ENCODE measurements at regions not wholly inside any gene's neighbourhood (a gene's known extent, or its start where the extent isn't known, plus 50 kb on each side); places are given as distances from the start of the nearest gene placed in this dataset.

GRCh38 chr3:81198216-81198615 is 563.2 kb downstream of the GBE1 start:
- TF ChIP-seq, protein P1, sequence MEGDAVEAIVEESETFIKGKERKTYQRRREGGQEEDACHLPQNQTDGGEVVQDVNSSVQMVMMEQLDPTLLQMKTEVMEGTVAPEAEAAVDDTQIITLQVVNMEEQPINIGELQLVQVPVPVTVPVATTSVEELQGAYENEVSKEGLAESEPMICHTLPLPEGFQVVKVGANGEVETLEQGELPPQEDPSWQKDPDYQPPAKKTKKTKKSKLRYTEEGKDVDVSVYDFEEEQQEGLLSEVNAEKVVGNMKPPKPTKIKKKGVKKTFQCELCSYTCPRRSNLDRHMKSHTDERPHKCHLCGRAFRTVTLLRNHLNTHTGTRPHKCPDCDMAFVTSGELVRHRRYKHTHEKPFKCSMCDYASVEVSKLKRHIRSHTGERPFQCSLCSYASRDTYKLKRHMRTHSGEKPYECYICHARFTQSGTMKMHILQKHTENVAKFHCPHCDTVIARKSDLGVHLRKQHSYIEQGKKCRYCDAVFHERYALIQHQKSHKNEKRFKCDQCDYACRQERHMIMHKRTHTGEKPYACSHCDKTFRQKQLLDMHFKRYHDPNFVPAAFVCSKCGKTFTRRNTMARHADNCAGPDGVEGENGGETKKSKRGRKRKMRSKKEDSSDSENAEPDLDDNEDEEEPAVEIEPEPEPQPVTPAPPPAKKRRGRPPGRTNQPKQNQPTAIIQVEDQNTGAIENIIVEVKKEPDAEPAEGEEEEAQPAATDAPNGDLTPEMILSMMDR (IDR thresholded peaks at IDR 0.05), result no peak
- TF ChIP-seq POLR2A (IDR thresholded peaks at IDR 0.05), result no peak

Measured in heart left ventricle (tissue), 13 donors.